HEK293 (cell line): ENCODE measurements at regions not wholly inside any gene's neighbourhood (a gene's known extent, or its start where the extent isn't known, plus 50 kb on each side); places are given as distances from the start of the nearest gene placed in this dataset.
A peak's percentile ranks its signal among the peaks of the same experiment; 100 is the strongest.

Source experiments
- CTCF ChIA-PET: fragments of 350-600 bp; formaldehyde crosslinking; extraction: SDS; loops from one replicate; lab custom pipeline; 2021; ENCODE audit warnings: antibody characterized with exemption; lab: Yijun Ruan, JAX
- POLR2A ChIA-PET: fragments of 300-600 bp; formaldehyde crosslinking; extraction: SDS; loops from one replicate; lab custom pipeline; 2020; ENCODE audit warnings: antibody characterized with exemption, inconsistent platforms; lab: Yijun Ruan, JAX
- H3K27ac ChIP-seq: fragments of 200-500 bp; sonication (Bioruptor generic); 2 replicates; pipeline ENCODE4 v1.5.1; 2014; ENCODE audit warnings: low read depth, low read length, control low read depth, inconsistent platforms; ENCODE audit errors: extremely low read depth
- H3K36me3 ChIP-seq, 2 experiments: fragments of 200-500 bp in 1 of 2; sonication (Bioruptor generic) in 1 of 2; 1 replicate in 1 of 2; 2 replicates in 1 of 2; pipeline ENCODE4 v1.5.1; 2014 to 2017; ENCODE audit warnings: inconsistent platforms in 2 of 2, low read length in 2 of 2; ENCODE audit not compliant: control insufficient read depth in 2 of 2, insufficient read depth in 1 of 2
- H3K4me1 ChIP-seq: fragments of 200-500 bp; sonication (Bioruptor generic); 2 replicates; pipeline ENCODE4 v1.5.1; 2014; ENCODE audit warnings: mild to moderate bottlenecking, low read length, inconsistent platforms; ENCODE audit not compliant: control insufficient read depth, insufficient read depth
- H3K4me3 ChIP-seq: 2 replicates; pipeline ENCODE4 v1.5.1; 2011; ENCODE audit warnings: low read depth, mild to moderate bottlenecking, control low read depth, low read length, moderate library complexity
- H3K9me3 ChIP-seq: fragments of 200-500 bp; sonication (Bioruptor generic); 2 replicates; pipeline ENCODE4 v1.5.1; 2014; ENCODE audit warnings: low read depth, low read length, inconsistent platforms; ENCODE audit not compliant: control insufficient read depth, insufficient read depth
- HOXA7 ChIP-seq: sonication (generic); formaldehyde crosslinking; IDR thresholded peaks from 2 replicates; pipeline ENCODE4 v1.8.1; 2022; ENCODE audit warnings: missing genetic modification reagents, borderline replicate concordance
- MEIS1 ChIP-seq: sonication (generic); formaldehyde crosslinking; IDR thresholded peaks from 2 replicates; pipeline ENCODE4 v1.8.1; 2022; ENCODE audit warnings: missing genetic modification reagents, mild to moderate bottlenecking, borderline replicate concordance
- OSR2 ChIP-seq: fragments of 450-650 bp; formaldehyde crosslinking; IDR thresholded peaks from 2 replicates; pipeline ENCODE4 v1.5.1; 2016; ENCODE audit warnings: missing biosample characterization, missing genetic modification characterization
- PRDM1 ChIP-seq: fragments of 450-650 bp; formaldehyde crosslinking; IDR thresholded peaks from 2 replicates; pipeline ENCODE4; 2016; ENCODE audit warnings: missing biosample characterization, missing genetic modification characterization
- SCRT1 ChIP-seq: fragments of 450-650 bp; formaldehyde crosslinking; IDR thresholded peaks from 2 replicates; pipeline ENCODE4 v1.5.1; 2016; ENCODE audit warnings: missing biosample characterization, missing genetic modification characterization, borderline replicate concordance
- SP3 ChIP-seq: fragments of 450-650 bp; formaldehyde crosslinking; IDR thresholded peaks from 2 replicates; pipeline ENCODE4 v1.5.1; 2016; ENCODE audit warnings: missing biosample characterization, missing genetic modification characterization
- ZBTB21 ChIP-seq: fragments of 450-650 bp; formaldehyde crosslinking; IDR thresholded peaks from 2 replicates; pipeline ENCODE4 v1.5.1; 2017; ENCODE audit warnings: missing biosample characterization, missing genetic modification characterization
- ZNF10 ChIP-seq: fragments of 450-650 bp; formaldehyde crosslinking; IDR thresholded peaks from 2 replicates; pipeline ENCODE4 v1.5.1; 2017; ENCODE audit warnings: missing biosample characterization, missing genetic modification characterization
- ZNF16 ChIP-seq: fragments of 450-650 bp; formaldehyde crosslinking; IDR thresholded peaks from 2 replicates; pipeline ENCODE4 v1.5.1; 2016; ENCODE audit warnings: low read depth, missing biosample characterization, missing genetic modification characterization
- ZNF248 ChIP-seq: fragments of 450-650 bp; formaldehyde crosslinking; IDR thresholded peaks from 2 replicates; pipeline ENCODE4 v1.5.1; 2017; ENCODE audit warnings: missing biosample characterization, missing genetic modification characterization
- ZNF292 ChIP-seq: fragments of 450-650 bp; formaldehyde crosslinking; IDR thresholded peaks from 2 replicates; pipeline ENCODE4 v1.5.1; 2016; ENCODE audit warnings: low read depth, missing biosample characterization, missing genetic modification characterization, borderline replicate concordance
- ZNF521 ChIP-seq: fragments of 450-650 bp; formaldehyde crosslinking; IDR thresholded peaks from 2 replicates; pipeline ENCODE4 v1.5.1; 2017; ENCODE audit warnings: missing biosample characterization, mild to moderate bottlenecking, missing genetic modification characterization
- ZNF658 ChIP-seq: fragments of 450-650 bp; formaldehyde crosslinking; IDR thresholded peaks from 2 replicates; pipeline ENCODE4; 2016; ENCODE audit warnings: missing biosample characterization, missing genetic modification characterization
- ZNF747 ChIP-seq: fragments of 450-650 bp; formaldehyde crosslinking; IDR thresholded peaks from 2 replicates; pipeline ENCODE4 v1.5.1; 2016; ENCODE audit warnings: missing biosample characterization, missing genetic modification characterization
- ZNF777 ChIP-seq: fragments of 450-650 bp; formaldehyde crosslinking; IDR thresholded peaks from 2 replicates; pipeline ENCODE4 v1.5.1; 2017; ENCODE audit warnings: missing biosample characterization, missing genetic modification characterization, borderline replicate concordance
- TF ChIP-seq, protein P1 (sequence below): fragments of 450-650 bp; formaldehyde crosslinking; IDR thresholded peaks from 2 replicates; pipeline ENCODE4 v1.5.1; 2017; ENCODE audit warnings: missing biosample characterization, mild to moderate bottlenecking, missing genetic modification characterization, moderate library complexity
- TF ChIP-seq, protein P2 (sequence below): sonication (generic); formaldehyde crosslinking; IDR thresholded peaks from 2 replicates; pipeline ENCODE4 v1.8.1; 2022; ENCODE audit warnings: mild to moderate bottlenecking, moderate library complexity, missing genetic modification reagents
- TF ChIP-seq, protein P3 (sequence below): fragments of 450-650 bp; formaldehyde crosslinking; IDR thresholded peaks from 2 replicates; pipeline ENCODE4 v1.5.1; 2016; ENCODE audit warnings: missing biosample characterization, missing genetic modification characterization

DNA sequence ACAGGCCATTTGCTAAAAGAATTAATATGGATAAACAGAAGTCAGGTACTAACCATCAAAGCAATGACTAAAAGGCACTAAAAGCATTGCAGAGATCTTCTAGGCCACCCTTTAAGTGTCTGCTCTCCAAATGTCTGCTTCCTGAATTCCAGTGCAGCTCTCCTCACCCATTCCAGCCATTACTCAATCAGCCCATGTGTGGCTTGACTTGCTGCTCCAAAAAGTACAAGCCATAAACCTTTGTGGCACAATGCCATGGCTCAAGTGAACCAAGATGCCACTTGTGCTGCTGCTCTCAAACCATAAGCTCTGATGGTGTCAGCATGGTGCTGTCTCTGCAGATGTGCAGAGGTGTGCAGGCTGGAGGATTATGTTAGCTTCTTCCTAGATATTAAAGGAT is 290.2 kb upstream of the POU5F2 start:
- H3K9me3 ChIP-seq = no peaks in the 10 kb centered on the region
- ChIA-PET CTCF (no interaction called here), POLR2A (no interaction called here)
- H3K36me3 ChIP-seq = no peaks in the 10 kb centered on the region
- TF ChIP-seq ZBTB21 (tag by site-specific recombination) = no peak
- no peak for TF ChIP-seq ZNF10 (tag by site-specific recombination)
- TF ChIP-seq SCRT1 (tag by site-specific recombination) = no peak
- TF ChIP-seq MEIS1 (CRISPR knock-in tag) = no peak
- no peak for TF ChIP-seq HOXA7 (CRISPR knock-in tag)
- TF ChIP-seq ZNF292 (tag by site-specific recombination) = no peak
- no peak for TF ChIP-seq SP3 (tag by site-specific recombination)
- TF ChIP-seq PRDM1 (tag by site-specific recombination) = no peak
- TF ChIP-seq, protein P1, sequence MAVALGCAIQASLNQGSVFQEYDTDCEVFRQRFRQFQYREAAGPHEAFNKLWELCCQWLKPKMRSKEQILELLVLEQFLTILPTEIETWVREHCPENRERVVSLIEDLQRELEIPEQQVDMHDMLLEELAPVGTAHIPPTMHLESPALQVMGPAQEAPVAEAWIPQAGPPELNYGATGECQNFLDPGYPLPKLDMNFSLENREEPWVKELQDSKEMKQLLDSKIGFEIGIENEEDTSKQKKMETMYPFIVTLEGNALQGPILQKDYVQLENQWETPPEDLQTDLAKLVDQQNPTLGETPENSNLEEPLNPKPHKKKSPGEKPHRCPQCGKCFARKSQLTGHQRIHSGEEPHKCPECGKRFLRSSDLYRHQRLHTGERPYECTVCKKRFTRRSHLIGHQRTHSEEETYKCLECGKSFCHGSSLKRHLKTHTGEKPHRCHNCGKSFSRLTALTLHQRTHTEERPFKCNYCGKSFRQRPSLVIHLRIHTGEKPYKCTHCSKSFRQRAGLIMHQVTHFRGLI (tag by site-specific recombination) = no peak
- TF ChIP-seq ZNF521 (tag by site-specific recombination) = no peak
- TF ChIP-seq ZNF747 (tag by site-specific recombination) = no peak
- TF ChIP-seq, protein P2, sequence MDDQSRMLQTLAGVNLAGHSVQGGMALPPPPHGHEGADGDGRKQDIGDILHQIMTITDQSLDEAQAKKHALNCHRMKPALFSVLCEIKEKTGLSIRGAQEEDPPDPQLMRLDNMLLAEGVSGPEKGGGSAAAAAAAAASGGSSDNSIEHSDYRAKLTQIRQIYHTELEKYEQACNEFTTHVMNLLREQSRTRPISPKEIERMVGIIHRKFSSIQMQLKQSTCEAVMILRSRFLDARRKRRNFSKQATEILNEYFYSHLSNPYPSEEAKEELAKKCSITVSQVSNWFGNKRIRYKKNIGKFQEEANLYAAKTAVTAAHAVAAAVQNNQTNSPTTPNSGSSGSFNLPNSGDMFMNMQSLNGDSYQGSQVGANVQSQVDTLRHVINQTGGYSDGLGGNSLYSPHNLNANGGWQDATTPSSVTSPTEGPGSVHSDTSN (CRISPR knock-in tag) = no peak
- no peak overlapping the region for H3K27ac ChIP-seq
- H3K4me1 ChIP-seq = no peaks in the 10 kb centered on the region
- no peak overlapping the region for H3K4me3 ChIP-seq

DNA sequence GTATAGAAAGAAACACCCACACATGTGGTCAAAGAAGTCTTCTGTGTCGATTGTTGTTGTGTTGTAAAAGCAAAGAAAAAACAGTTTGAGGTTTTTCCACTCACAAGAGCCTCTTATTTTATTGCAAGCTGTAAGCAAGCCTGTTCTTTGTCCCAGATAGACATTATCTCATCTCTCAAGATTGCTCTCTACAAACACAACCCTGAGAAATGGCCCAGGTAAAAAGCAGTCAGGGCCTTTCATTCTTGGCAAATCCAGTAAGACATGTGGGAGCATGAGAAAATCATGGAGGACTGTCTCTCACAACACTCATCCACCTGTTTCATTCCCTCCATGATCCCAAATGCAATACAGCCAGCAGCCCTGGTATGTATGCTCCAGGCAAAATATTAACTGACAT is 286.6 kb upstream of the POU5F2 start:
- Histone ChIP-seq H3K9me3 (no peaks in the 10 kb centered on the region), H3K36me3 (no peaks in the 10 kb centered on the region), H3K4me1 (no peaks in the 10 kb centered on the region), H3K27ac (no peak overlapping the region), H3K4me3 (no peak overlapping the region)
- CTCF ChIA-PET = interaction anchor here (0.6 to 0.9 kb wide), 2 partner anchors 22 to 89 kb away, joined by 3 read pairs; no protein-coding TSS in a partner anchor
- POLR2A ChIA-PET = no interaction called here
- no peak for TF ChIP-seq ZNF777

DNA sequence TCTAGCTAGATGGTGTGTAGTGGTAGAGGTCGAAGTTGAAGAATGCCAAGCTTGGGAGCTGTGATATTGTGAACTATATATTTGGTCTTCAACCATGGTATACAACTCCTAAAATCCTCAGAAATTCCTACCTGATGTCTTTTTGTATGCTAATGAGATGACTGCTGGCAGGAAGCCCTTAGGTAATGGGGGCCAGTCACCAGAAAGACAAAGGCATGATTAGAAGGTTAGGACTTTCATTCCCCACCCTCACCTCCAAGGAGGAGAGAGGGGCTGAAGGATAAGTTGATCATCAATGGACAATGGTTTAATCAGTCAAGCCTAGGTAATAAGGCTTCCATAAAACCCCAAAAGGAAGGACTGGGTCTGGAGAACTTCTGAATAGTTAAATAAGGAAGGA is 285.7 kb upstream of the POU5F2 start:
- H3K27ac ChIP-seq = no peak overlapping the region
- POLR2A ChIA-PET = no interaction called here
- TF ChIP-seq ZNF16 (tag by site-specific recombination) (no peak), SCRT1 (tag by site-specific recombination) (no peak)
- CTCF ChIA-PET = interaction anchor here (0.6 to 0.9 kb wide), 2 partner anchors 21 to 88 kb away, joined by 3 read pairs; no protein-coding TSS in a partner anchor
- H3K9me3 ChIP-seq = no peaks in the 10 kb centered on the region
- no peaks in the 10 kb centered on the region for H3K4me1 ChIP-seq
- H3K36me3 ChIP-seq = no peaks in the 10 kb centered on the region
- no peak overlapping the region for H3K4me3 ChIP-seq

DNA sequence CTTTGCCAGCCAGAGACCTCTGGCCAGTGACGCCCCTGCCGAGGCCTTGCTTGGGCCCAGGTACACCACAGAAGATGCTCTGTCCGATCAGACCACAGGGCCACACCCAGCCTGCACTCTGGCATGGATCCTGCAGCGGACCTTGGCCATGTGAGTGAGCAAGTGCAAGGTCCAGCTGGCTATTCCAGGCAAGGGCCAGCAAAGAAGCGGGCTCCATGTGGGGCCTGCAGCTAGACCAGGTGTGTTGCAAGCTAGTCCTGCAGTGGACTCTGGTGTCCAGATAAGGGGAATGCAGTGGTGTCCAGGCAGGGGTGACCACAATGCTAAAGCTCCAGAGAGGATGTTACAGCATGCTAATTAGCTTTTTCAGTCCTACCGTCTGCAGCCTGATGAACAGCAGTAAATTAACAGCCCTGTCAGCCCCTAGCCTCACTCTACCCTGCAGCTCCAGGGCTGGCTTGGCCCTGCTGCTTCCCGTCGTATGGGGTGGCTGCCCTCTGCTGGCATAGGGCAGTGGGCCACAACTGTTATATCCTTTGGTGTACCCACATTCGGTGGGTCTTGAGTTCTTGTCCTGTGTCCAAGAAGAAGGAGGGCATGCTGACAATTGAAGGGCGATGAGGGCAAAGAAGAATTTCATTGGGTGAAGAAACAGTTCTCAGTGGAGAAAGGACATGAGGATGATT is 284.5 kb upstream of the POU5F2 start:
- POLR2A ChIA-PET = no interaction called here

More for the DNA sequence above, 284.5 kb upstream of the POU5F2 start:
- Histone ChIP-seq H3K4me1 (no peaks in the 10 kb centered on the region), H3K9me3 (no peaks in the 10 kb centered on the region), H3K4me3 (no peak overlapping the region), H3K36me3 (no peaks in the 10 kb centered on the region), H3K27ac (no peak overlapping the region)
- TF ChIP-seq, protein P3, sequence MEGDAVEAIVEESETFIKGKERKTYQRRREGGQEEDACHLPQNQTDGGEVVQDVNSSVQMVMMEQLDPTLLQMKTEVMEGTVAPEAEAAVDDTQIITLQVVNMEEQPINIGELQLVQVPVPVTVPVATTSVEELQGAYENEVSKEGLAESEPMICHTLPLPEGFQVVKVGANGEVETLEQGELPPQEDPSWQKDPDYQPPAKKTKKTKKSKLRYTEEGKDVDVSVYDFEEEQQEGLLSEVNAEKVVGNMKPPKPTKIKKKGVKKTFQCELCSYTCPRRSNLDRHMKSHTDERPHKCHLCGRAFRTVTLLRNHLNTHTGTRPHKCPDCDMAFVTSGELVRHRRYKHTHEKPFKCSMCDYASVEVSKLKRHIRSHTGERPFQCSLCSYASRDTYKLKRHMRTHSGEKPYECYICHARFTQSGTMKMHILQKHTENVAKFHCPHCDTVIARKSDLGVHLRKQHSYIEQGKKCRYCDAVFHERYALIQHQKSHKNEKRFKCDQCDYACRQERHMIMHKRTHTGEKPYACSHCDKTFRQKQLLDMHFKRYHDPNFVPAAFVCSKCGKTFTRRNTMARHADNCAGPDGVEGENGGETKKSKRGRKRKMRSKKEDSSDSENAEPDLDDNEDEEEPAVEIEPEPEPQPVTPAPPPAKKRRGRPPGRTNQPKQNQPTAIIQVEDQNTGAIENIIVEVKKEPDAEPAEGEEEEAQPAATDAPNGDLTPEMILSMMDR (tag by site-specific recombination) = 0 out of 2 replicates have a peak, but pooled peaks have one; percentile 43
- no peak for TF ChIP-seq OSR2
- TF ChIP-seq ZNF248 (tag by site-specific recombination) = no peak
- no peak for TF ChIP-seq ZNF658
- CTCF ChIA-PET = interaction anchor here (0.7 kb wide), 1 partner anchor 189 kb away, joined by 3 read pairs; no protein-coding TSS in a partner anchor
